IgD-negative memory B cell (primary cell): ENCODE measurements at regions not wholly inside any gene's neighbourhood (a gene's known extent, or its start where the extent isn't known, plus 50 kb on each side); places are given as distances from the start of the nearest gene placed in this dataset.
"Not testable (repeated sequence)": the region's sequence is repeated elsewhere in the genome, so short reads cannot be mapped to it uniquely, and the experiment has no call there.

Experiments
- H3K27ac Mint-ChIP-seq, 3 donors: one replicate each; pipeline ENCODE4 v1.8.0; 2020 to 2022; ENCODE audit warnings: mild to moderate bottlenecking in 3 of 3, mixed read lengths in 3 of 3, moderate library complexity in 1 of 3
- H3K27me3 Mint-ChIP-seq: one replicate; pipeline ENCODE4 v1.8.0; 2021; ENCODE audit warnings: mixed read lengths
- H3K36me3 Mint-ChIP-seq: one replicate; pipeline ENCODE4 v1.8.0; 2020; ENCODE audit warnings: mild to moderate bottlenecking, mixed read lengths
- H3K4me1 Mint-ChIP-seq, 3 donors: one replicate each; pipeline ENCODE4 v1.8.0; 2020 to 2022; ENCODE audit warnings: mixed read lengths in 3 of 3, mild to moderate bottlenecking in 1 of 3
- H3K4me3 Mint-ChIP-seq, 4 donors: one replicate each; pipeline ENCODE4 v1.8.0; 2020 to 2022; ENCODE audit warnings: mild to moderate bottlenecking in 4 of 4, mixed read lengths in 4 of 4, moderate library complexity in 3 of 4
- H3K9me3 Mint-ChIP-seq, 3 donors: one replicate each; pipeline ENCODE4 v1.8.0; 2020 to 2021; ENCODE audit warnings: mixed read lengths in 3 of 3, mild to moderate bottlenecking in 1 of 3

GRCh38 chr5:82595113-82595512 lies 317.0 kb upstream of the RPS23 start:
- peaks cover 1% of the 10 kb centered on the region for H3K36me3 Mint-ChIP-seq
- no peaks in the 10 kb centered on the region for H3K27me3 Mint-ChIP-seq
- H3K4me3 Mint-ChIP-seq, result no peak overlapping the region
- peaks cover 1 to 6% (median 2%) of the 10 kb centered on the region in 3 donors for H3K9me3 Mint-ChIP-seq
- H3K27ac Mint-ChIP-seq, result no peak overlapping the region
- H3K4me1 Mint-ChIP-seq, result no peaks in the 10 kb centered on the region

- no peak overlapping the region for H3K4me3 Mint-ChIP-seq
- H3K27me3 Mint-ChIP-seq, result no peaks in the 10 kb centered on the region
- H3K4me1 Mint-ChIP-seq, result no peaks in the 10 kb centered on the region
- H3K9me3 Mint-ChIP-seq, result peaks cover 1 to 8% (median 2%) of the 10 kb centered on the region in 3 donors
- H3K27ac Mint-ChIP-seq, result no peak overlapping the region
- peaks cover 1% of the 10 kb centered on the region for H3K36me3 Mint-ChIP-seq
Measured at GRCh38 chr5:82594097-82594496, 315.9 kb upstream of the RPS23 start.

GRCh38 chr5:82593481-82593880 lies 315.3 kb upstream of the RPS23 start:
- Mint-ChIP-seq H3K27ac (no peak overlapping the region), H3K4me1 (no peaks in the 10 kb centered on the region), H3K4me3 (no peak overlapping the region), H3K9me3 (peaks cover 1 to 8% (median 2%) of the 10 kb centered on the region in 3 donors), H3K36me3 (peaks cover 1% of the 10 kb centered on the region), H3K27me3 (no peaks in the 10 kb centered on the region)

GRCh38 chr5:82591021-82591515 lies 312.9 kb upstream of the RPS23 start:
- peaks cover 1% of the 10 kb centered on the region for H3K36me3 Mint-ChIP-seq
- H3K27ac Mint-ChIP-seq, result no peak overlapping the region
- H3K4me3 Mint-ChIP-seq, result no peak overlapping the region
- H3K9me3 Mint-ChIP-seq, result peaks cover 0 to 8% (median 1%) of the 10 kb centered on the region in 3 donors
- H3K4me1 Mint-ChIP-seq, result no peaks in the 10 kb centered on the region
- no peaks in the 10 kb centered on the region for H3K27me3 Mint-ChIP-seq

- no peaks in the 10 kb centered on the region for H3K27me3 Mint-ChIP-seq
- H3K4me3 Mint-ChIP-seq, result no peak overlapping the region
- H3K36me3 Mint-ChIP-seq, result peaks cover 1% of the 10 kb centered on the region
- H3K4me1 Mint-ChIP-seq, result no peaks in the 10 kb centered on the region
- peaks cover 0 to 8% (median 1%) of the 10 kb centered on the region in 3 donors for H3K9me3 Mint-ChIP-seq
- H3K27ac Mint-ChIP-seq, result peak overlapping the region in 1 of 3 donors; percentile 7
Measured at GRCh38 chr5:82590112-82590511, 312.0 kb upstream of the RPS23 start.

- Mint-ChIP-seq H3K36me3 (peaks cover 1% of the 10 kb centered on the region), H3K27me3 (no peaks in the 10 kb centered on the region), H3K9me3 (peaks cover 4 to 16% (median 7%) of the 10 kb centered on the region in 3 donors), H3K27ac (no peak overlapping the region), H3K4me3 (no peak overlapping the region), H3K4me1 (no peaks in the 10 kb centered on the region)
Measured at GRCh38 chr5:82586661-82587310, 308.6 kb upstream of the RPS23 start.

- Mint-ChIP-seq H3K4me3 (no peak overlapping the region), H3K4me1 (no peaks in the 10 kb centered on the region), H3K9me3 (peaks cover 4 to 19% (median 8%) of the 10 kb centered on the region in 3 donors), H3K27me3 (no peaks in the 10 kb centered on the region), H3K36me3 (peaks cover 1% of the 10 kb centered on the region), H3K27ac (no peak overlapping the region)
Measured at GRCh38 chr5:82586181-82586580, 308.0 kb upstream of the RPS23 start.

- Mint-ChIP-seq H3K9me3 (peaks cover 4 to 13% (median 9%) of the 10 kb centered on the region in 3 donors), H3K4me3 (no peak overlapping the region), H3K27ac (no peak overlapping the region)
Measured at GRCh38 chr5:82584631-82585030, 306.5 kb upstream of the RPS23 start.

GRCh38 chr5:82583331-82583730 lies 305.2 kb upstream of the RPS23 start:
- H3K27ac Mint-ChIP-seq, H3K27me3 Mint-ChIP-seq, H3K36me3 Mint-ChIP-seq, H3K4me3 Mint-ChIP-seq, H3K4me1 Mint-ChIP-seq: not testable (repeated sequence)
- peaks cover 6 to 13% (median 9%) of the 10 kb centered on the region in 3 donors for H3K9me3 Mint-ChIP-seq

More at GRCh38 chr5:82584631-82585030, 306.5 kb upstream of the RPS23 start:
- Mint-ChIP-seq H3K27me3 (no peaks in the 10 kb centered on the region), H3K36me3 (no peaks in the 10 kb centered on the region), H3K4me1 (no peaks in the 10 kb centered on the region)

GRCh38 chr5:82564963-82565362 lies 286.8 kb upstream of the RPS23 start:
- Mint-ChIP-seq H3K4me1 (no peaks in the 10 kb centered on the region), H3K27me3 (peaks cover 2% of the 10 kb centered on the region), H3K36me3 (peaks cover 3% of the 10 kb centered on the region)

GRCh38 chr5:82563745-82564144 lies 285.6 kb upstream of the RPS23 start:
- Mint-ChIP-seq H3K4me3 (no peak overlapping the region), H3K9me3 (peaks cover 0 to 4% (median 0%) of the 10 kb centered on the region in 3 donors), H3K4me1 (no peaks in the 10 kb centered on the region), H3K27ac (no peak overlapping the region), H3K27me3 (peaks cover 2% of the 10 kb centered on the region), H3K36me3 (peaks cover 3% of the 10 kb centered on the region)

More at GRCh38 chr5:82564963-82565362, 286.8 kb upstream of the RPS23 start:
- Mint-ChIP-seq H3K9me3 (peaks cover 0 to 4% (median 0%) of the 10 kb centered on the region in 3 donors), H3K27ac (no peak overlapping the region), H3K4me3 (no peak overlapping the region)

GRCh38 chr5:82562696-82563240 lies 284.6 kb upstream of the RPS23 start:
- Mint-ChIP-seq H3K9me3 (peaks cover 0 to 4% (median 2%) of the 10 kb centered on the region in 3 donors), H3K27ac (no peak overlapping the region), H3K4me1 (no peaks in the 10 kb centered on the region), H3K27me3 (peaks cover 2% of the 10 kb centered on the region), H3K36me3 (peaks cover 3% of the 10 kb centered on the region), H3K4me3 (no peak overlapping the region)

- Mint-ChIP-seq H3K27ac (no peak overlapping the region), H3K4me1 (no peaks in the 10 kb centered on the region), H3K36me3 (peaks cover 3% of the 10 kb centered on the region), H3K4me3 (no peak overlapping the region), H3K9me3 (peaks cover 0 to 4% (median 3%) of the 10 kb centered on the region in 3 donors), H3K27me3 (peaks cover 2% of the 10 kb centered on the region)
Measured at GRCh38 chr5:82561797-82562196, 283.6 kb upstream of the RPS23 start.

GRCh38 chr5:82560969-82561368 lies 282.8 kb upstream of the RPS23 start:
- H3K36me3 Mint-ChIP-seq, result peaks cover 3% of the 10 kb centered on the region
- peaks cover 0 to 4% (median 3%) of the 10 kb centered on the region in 3 donors for H3K9me3 Mint-ChIP-seq
- H3K27me3 Mint-ChIP-seq, result peaks cover 2% of the 10 kb centered on the region
- no peak overlapping the region for H3K4me3 Mint-ChIP-seq
- H3K4me1 Mint-ChIP-seq, result no peaks in the 10 kb centered on the region
- no peak overlapping the region for H3K27ac Mint-ChIP-seq

- Mint-ChIP-seq H3K36me3 (peaks cover 3% of the 10 kb centered on the region), H3K4me3 (no peak overlapping the region), H3K4me1 (no peaks in the 10 kb centered on the region), H3K27me3 (peaks cover 2% of the 10 kb centered on the region), H3K9me3 (peaks cover 0 to 4% (median 3%) of the 10 kb centered on the region in 3 donors), H3K27ac (no peak overlapping the region)
Measured at GRCh38 chr5:82560561-82560960, 282.4 kb upstream of the RPS23 start.
